GM12878 (cell line): ENCODE measurements at regions not wholly inside any gene's neighbourhood (a gene's known extent, or its start where the extent isn't known, plus 50 kb on each side); places are given as distances from the start of the nearest gene placed in this dataset.

Experiments
- ATAC-seq: fragments of 200-7000 bp; cut with Tn5 transposase; 3 replicates; pipeline ENCODE4 v1.9.1; 2020; ENCODE audit warnings: mild to moderate bottlenecking, moderate library complexity
- BruUV-seq: library from RNA; stranded (reverse); fragments of 400-500 nt; replicated peaks from 2 replicates; lab custom pipeline; 2021; lab: Mats Ljungman, UMichigan
- CTCF ChIA-PET: fragments of 300-600 bp; sonication (Branson Sonifier 250); formaldehyde crosslinking; extraction: SDS; loops from one replicate; lab custom pipeline; 2021; ENCODE audit warnings: inconsistent platforms; lab: Yijun Ruan, JAX
- POLR2A ChIA-PET: fragments of 350-600 bp; formaldehyde crosslinking; extraction: SDS; loops from one replicate; lab custom pipeline; 2021; ENCODE audit warnings: inconsistent platforms; lab: Charles Lee
- RAD21 ChIA-PET: fragments of 300-600 bp; sonication (Branson Sonifier 250); formaldehyde crosslinking; loops from one replicate; lab custom pipeline; 2023; ENCODE audit warnings: antibody characterized with exemption; ENCODE audit not compliant: unreplicated experiment; lab: Charles Lee
- SMC1A ChIA-PET: fragments of 300-600 bp; sonication (Branson Sonifier 250); formaldehyde crosslinking; loops from one replicate; lab custom pipeline; 2023; ENCODE audit not compliant: unreplicated experiment, uncharacterized antibody; lab: Charles Lee
- DNase-seq: peaks from one replicate; pipeline ENCODE4 v3.0.0-alpha.2; 2011; ENCODE audit warnings: low read depth, low spot score
- FAIRE-seq: peaks from 3 replicates; lab custom pipeline; 2011; peaks lifted over from hg19 to GRCh38; lab: Jason Lieb, UNC
- H2AFZ ChIP-seq: 2 replicates; pipeline ENCODE4 v1.6.0; 2011; ENCODE audit warnings: low read depth, low read length, control low read depth; ENCODE audit not compliant: control insufficient read depth
- H3K27ac ChIP-seq: 2 replicates; pipeline ENCODE4 v1.5.1; 2011; ENCODE audit warnings: control low read depth; ENCODE audit not compliant: control insufficient read depth, insufficient read depth
- H3K27me3 ChIP-seq, 2 experiments: replicated peaks in 1 of 2; 2 replicates each; pipeline versions ENCODE4 v1.6.0 to v1.6.1; 2011; ENCODE audit warnings: low read length in 1 of 2; ENCODE audit not compliant: control insufficient read depth in 2 of 2, insufficient read depth in 2 of 2
- H3K36me3 ChIP-seq, 2 experiments: 2 replicates each; pipeline ENCODE4 v1.5.1; 2011; ENCODE audit warnings: low read length in 1 of 2; ENCODE audit not compliant: control insufficient read depth in 2 of 2, insufficient read depth in 2 of 2
- H3K4me1 ChIP-seq: 2 replicates; pipeline ENCODE4 v1.6.1; 2011; ENCODE audit warnings: mild to moderate bottlenecking, low read length, moderate library complexity, mixed read lengths; ENCODE audit not compliant: control insufficient read depth, insufficient read depth
- H3K4me2 ChIP-seq: 2 replicates; pipeline ENCODE4 v1.6.0; 2011; ENCODE audit warnings: control low read depth; ENCODE audit not compliant: control insufficient read depth, insufficient read depth
- H3K4me3 ChIP-seq: fragments of 200-600 bp; sonication (generic); 2 replicates; pipeline ENCODE4 v1.5.1; 2016
- H3K79me2 ChIP-seq: 2 replicates; pipeline ENCODE4 v1.6.0; 2011; ENCODE audit warnings: low read length; ENCODE audit not compliant: control insufficient read depth, insufficient read depth
- H3K9ac ChIP-seq: 2 replicates; pipeline ENCODE4 v1.8.0; 2011; ENCODE audit warnings: low read length, control low read depth, mixed read lengths; ENCODE audit not compliant: control insufficient read depth, insufficient read depth
- H3K9me3 ChIP-seq: replicated peaks from 3 replicates; pipeline ENCODE4 v1.5.1; 2011; ENCODE audit warnings: mild to moderate bottlenecking, low read length; ENCODE audit not compliant: control insufficient read depth, insufficient read depth
- H4K20me1 ChIP-seq: 2 replicates; pipeline ENCODE4 v1.6.0; 2011; ENCODE audit not compliant: control insufficient read depth, insufficient read depth
- CHD4 ChIP-seq: fragments of 200-600 bp; sonication (generic); IDR thresholded peaks from 2 replicates; pipeline ENCODE4 v1.6.1; 2016; ENCODE audit warnings: mild to moderate bottlenecking
- ETV6 ChIP-seq, 2 experiments: fragments of 450-650 bp in 1 of 2; IDR thresholded peaks in 1 of 2; conservative IDR thresholded peaks in 1 of 2; 2 replicates each; pipeline ENCODE4 v1.6.1; 2014; ENCODE audit warnings: antibody characterized with exemption in 1 of 2, borderline replicate concordance in 1 of 2, low read depth in 1 of 2, mild to moderate bottlenecking in 1 of 2, moderate library complexity in 1 of 2
- IKZF2 ChIP-seq, 2 experiments: fragments of 450-650 bp; IDR thresholded peaks; 2 replicates each; pipeline ENCODE4 v1.6.1; 2017; ENCODE audit warnings: mild to moderate bottlenecking in 2 of 2, moderate library complexity in 2 of 2
- POLR2A ChIP-seq: IDR thresholded peaks from 2 replicates; pipeline ENCODE4 v1.6.1; 2011; ENCODE audit warnings: low read depth, mild to moderate bottlenecking, low read length
- RCOR1 ChIP-seq: conservative IDR thresholded peaks from 2 replicates; pipeline ENCODE4 v1.6.1; 2012; ENCODE audit warnings: low read depth, low read length, improper control_type of control experiment
- SREBF1 ChIP-seq: IDR thresholded peaks from 2 replicates; pipeline ENCODE4 v1.6.1; 2012; ENCODE audit warnings: mild to moderate bottlenecking, low read length
- STAT3 ChIP-seq: IDR thresholded peaks from 2 replicates; pipeline ENCODE4 v1.6.1; 2011; ENCODE audit warnings: low read depth, low read length, improper control_type of control experiment
- SUPT20H ChIP-seq: IDR thresholded peaks from 2 replicates; pipeline ENCODE4 v1.6.1; 2011; ENCODE audit warnings: low read depth, mild to moderate bottlenecking, low read length, moderate library complexity, borderline replicate concordance; ENCODE audit not compliant: control insufficient read depth
- TAF1 ChIP-seq: IDR thresholded peaks from 2 replicates; pipeline ENCODE4 v1.6.1; 2011; ENCODE audit warnings: mild to moderate bottlenecking, low read depth, low read length, borderline replicate concordance
- TARDBP ChIP-seq: IDR thresholded peaks from 2 replicates; pipeline ENCODE4 v1.6.1; 2016; ENCODE audit warnings: borderline replicate concordance
- ZBTB40 ChIP-seq: fragments of 450-650 bp; IDR thresholded peaks from 2 replicates; pipeline ENCODE4 v1.6.1; 2016; ENCODE audit warnings: mild to moderate bottlenecking, moderate library complexity, borderline replicate concordance
- WGBS: methylation state at CpG from one replicate; pipeline ENCODE4 v1.1.6; 2016; ENCODE audit warnings: low lambda C conversion rate; ENCODE audit not compliant: insufficient replicate concordance, insufficient coverage; ENCODE audit errors: missing lambda C conversion rate; 5-methylcytosine and 5-hydroxymethylcytosine counted together
- in situ Hi-C: fragments of 300-500 bp; cut with MboI; formaldehyde crosslinking; loops from 9 replicates; pipeline ENCODE4 v1.14.3; 2018; ENCODE audit warnings: mixed read lengths
- intact Hi-C: fragments of 100-400 bp; cut with micrococcal nuclease; formaldehyde crosslinking; loops from one replicate; pipeline ENCODE4 v1.14.2; 2022; ENCODE audit not compliant: unreplicated experiment
- TF ChIP-seq, protein P1 (sequence below): fragments of 450-650 bp; IDR thresholded peaks from 2 replicates; pipeline ENCODE4 v1.6.1; 2017; ENCODE audit warnings: mild to moderate bottlenecking, low read depth, inconsistent platforms; ENCODE audit not compliant: poor library complexity, severe bottlenecking

DNA sequence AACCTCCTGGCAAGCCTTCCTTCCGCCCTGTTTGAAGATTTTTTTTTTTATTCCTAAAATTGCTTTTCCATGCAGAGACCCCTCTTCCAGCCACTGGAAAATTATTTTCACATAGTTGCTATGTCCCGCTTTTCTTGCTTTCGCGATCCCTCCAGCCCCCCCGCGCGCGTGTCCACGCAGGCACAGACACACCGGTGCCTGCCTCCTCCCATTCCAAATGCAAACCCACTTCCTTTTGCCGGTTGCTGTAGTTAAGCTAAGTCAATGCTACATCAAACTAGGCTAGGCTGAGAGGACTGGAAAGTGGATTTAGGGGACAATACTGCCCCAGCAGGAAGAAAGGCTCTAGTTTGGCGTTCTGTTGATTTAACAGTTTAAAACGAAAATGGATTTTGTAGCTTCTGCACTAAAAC lies 111.0 kb downstream of the DHX15 start:
- no peaks in the 10 kb centered on the region for H3K79me2 ChIP-seq
- H3K4me1 ChIP-seq: no peaks in the 10 kb centered on the region; the same call in 1 of the 2 replicates
- ChIA-PET CTCF (interaction anchor here (0.6 kb wide), 1 partner anchor 19 kb away, joined by 4 read pairs; no protein-coding TSS in a partner anchor), POLR2A (no interaction called here), SMC1A (interaction anchor here (0.7 kb wide), 1 partner anchor 216 kb away, joined by 3 read pairs; no protein-coding TSS in a partner anchor), RAD21 (no interaction called here)
- in situ Hi-C loops (no loop called here), intact Hi-C loops (no loop called here)
- WGBS: under 1% methylated on average over 13 of the region's 13 CpGs
- H3K9me3 ChIP-seq: no peaks in the 10 kb centered on the region
- no peak for ATAC-seq
- no peaks in the 10 kb centered on the region for H4K20me1 ChIP-seq
- H3K27ac ChIP-seq: no peak overlapping the region
- no peak for DNase-seq
- no TSS peak for BruUV-seq
- TF ChIP-seq CHD4: no peak
- no peak for TF ChIP-seq POLR2A
- TF ChIP-seq ZBTB40: no peak
- no peak for TF ChIP-seq SUPT20H
- no peak for TF ChIP-seq TARDBP
- no peak for TF ChIP-seq ETV6 (conservative IDR thresholded peaks at IDR 0.05 in 1 of 2, IDR thresholded peaks at IDR 0.05 in 1 of 2; ENCODE audit: borderline replicate concordance in 1 of 2, low read depth in 1 of 2)
- no peak for TF ChIP-seq IKZF2 (IDR thresholded peaks at IDR 0.05)
- TF ChIP-seq TAF1: no peak
- no peak for TF ChIP-seq STAT3
- no peak for TF ChIP-seq SREBF1
- TF ChIP-seq RCOR1: no peak
- TF ChIP-seq, protein P1, sequence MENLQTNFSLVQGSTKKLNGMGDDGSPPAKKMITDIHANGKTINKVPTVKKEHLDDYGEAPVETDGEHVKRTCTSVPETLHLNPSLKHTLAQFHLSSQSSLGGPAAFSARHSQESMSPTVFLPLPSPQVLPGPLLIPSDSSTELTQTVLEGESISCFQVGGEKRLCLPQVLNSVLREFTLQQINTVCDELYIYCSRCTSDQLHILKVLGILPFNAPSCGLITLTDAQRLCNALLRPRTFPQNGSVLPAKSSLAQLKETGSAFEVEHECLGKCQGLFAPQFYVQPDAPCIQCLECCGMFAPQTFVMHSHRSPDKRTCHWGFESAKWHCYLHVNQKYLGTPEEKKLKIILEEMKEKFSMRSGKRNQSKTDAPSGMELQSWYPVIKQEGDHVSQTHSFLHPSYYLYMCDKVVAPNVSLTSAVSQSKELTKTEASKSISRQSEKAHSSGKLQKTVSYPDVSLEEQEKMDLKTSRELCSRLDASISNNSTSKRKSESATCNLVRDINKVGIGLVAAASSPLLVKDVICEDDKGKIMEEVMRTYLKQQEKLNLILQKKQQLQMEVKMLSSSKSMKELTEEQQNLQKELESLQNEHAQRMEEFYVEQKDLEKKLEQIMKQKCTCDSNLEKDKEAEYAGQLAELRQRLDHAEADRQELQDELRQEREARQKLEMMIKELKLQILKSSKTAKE: no peak
- no peak for FAIRE-seq
- H3K36me3 ChIP-seq: no peaks in the 10 kb centered on the region
- peak overlapping the region; percentile 74 for H3K4me2 ChIP-seq
- H3K9ac ChIP-seq: no peak overlapping the region
- H2AFZ ChIP-seq: no peak overlapping the region
- peak overlapping the region; percentile 65 for H3K4me3 ChIP-seq
- H3K27me3 ChIP-seq: peaks cover 2 to 4% of the 10 kb centered on the region in 2 experiments; a peak in 3 of 4 replicates
